ENCODE measurements at regions not wholly inside any gene's neighbourhood (a gene's known extent, or its start where the extent isn't known, plus 50 kb on each side); places are given as distances from the start of the nearest gene placed in this dataset.
A peak's percentile ranks its signal among the peaks of the same experiment; 100 is the strongest.

DNA sequence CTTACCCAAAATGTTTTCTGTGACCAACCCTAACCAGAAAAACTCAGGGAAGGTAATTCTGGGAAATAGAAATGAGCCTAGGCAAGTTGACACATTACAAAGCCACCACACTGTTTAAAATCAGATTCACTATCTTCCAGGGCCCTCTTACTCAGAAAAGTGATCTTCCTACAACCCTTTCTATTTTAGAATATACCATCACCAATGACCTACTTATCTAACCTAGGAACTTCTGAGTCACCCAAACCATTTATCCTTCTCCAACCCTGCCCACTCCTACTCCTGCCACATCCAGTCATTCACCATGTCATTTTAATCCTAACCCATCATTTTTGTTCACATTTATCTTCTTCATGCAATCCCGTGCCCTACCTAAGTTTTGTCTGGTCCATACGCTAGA lies 89.9 kb downstream of the FTHL17 start:
- Histone ChIP-seq H3K4me1 (ENCODE audit: control insufficient read depth, insufficient read depth, low read length) (no peaks in the 10 kb centered on the region), H3K9ac (ENCODE audit: low read length) (no peak overlapping the region), H3K27me3 (ENCODE audit: control insufficient read depth, insufficient read depth, low read length) (peaks cover 7% of the 10 kb centered on the region; the same call in 1 of the 2 replicates)

DNA sequence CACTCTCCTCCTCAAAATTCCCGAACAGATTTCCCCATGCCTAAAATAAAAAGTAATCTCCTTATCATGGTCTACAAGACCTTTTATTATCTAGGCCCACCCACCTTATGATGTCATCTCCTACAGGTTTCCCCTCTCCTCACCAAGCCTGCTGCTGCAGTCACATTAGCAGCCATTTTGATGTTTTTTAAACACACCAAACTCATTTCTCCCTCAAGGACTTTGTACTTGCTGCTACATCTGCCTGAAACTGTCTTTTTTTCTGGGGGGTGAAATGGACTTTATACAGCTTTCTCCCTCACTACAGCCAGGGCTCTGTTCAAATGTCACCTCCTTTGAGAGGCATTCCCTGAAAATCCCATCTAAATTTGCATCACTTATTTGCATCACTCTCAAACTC lies 90.2 kb upstream of the TAB3 start:
- Histone ChIP-seq H3K9ac (ENCODE audit: low read length) (no peak overlapping the region), H3K4me1 (ENCODE audit: control insufficient read depth, insufficient read depth, low read length) (no peaks in the 10 kb centered on the region), H3K9me3 (ENCODE audit: control insufficient read depth, insufficient read depth, low read depth, low read length) (no peaks in the 10 kb centered on the region), H3K27me3 (ENCODE audit: control insufficient read depth, insufficient read depth, low read length) (peaks cover 15% of the 10 kb centered on the region; the same call in 1 of the 2 replicates), H3K4me3 (ENCODE audit: low read depth, low read length) (no peak overlapping the region), H3K36me3 (ENCODE audit: control insufficient read depth, insufficient read depth, low read length) (no peaks in the 10 kb centered on the region), H3K27ac (ENCODE audit: low read depth, low read length) (no peak overlapping the region)

More for the DNA sequence above, 89.9 kb downstream of the FTHL17 start:
- Histone ChIP-seq H3K9me3 (ENCODE audit: control insufficient read depth, insufficient read depth, low read depth, low read length) (no peaks in the 10 kb centered on the region), H3K4me3 (ENCODE audit: low read depth, low read length) (no peak overlapping the region), H3K36me3 (ENCODE audit: control insufficient read depth, insufficient read depth, low read length) (no peaks in the 10 kb centered on the region), H3K27ac (ENCODE audit: low read depth, low read length) (no peak overlapping the region)

DNA sequence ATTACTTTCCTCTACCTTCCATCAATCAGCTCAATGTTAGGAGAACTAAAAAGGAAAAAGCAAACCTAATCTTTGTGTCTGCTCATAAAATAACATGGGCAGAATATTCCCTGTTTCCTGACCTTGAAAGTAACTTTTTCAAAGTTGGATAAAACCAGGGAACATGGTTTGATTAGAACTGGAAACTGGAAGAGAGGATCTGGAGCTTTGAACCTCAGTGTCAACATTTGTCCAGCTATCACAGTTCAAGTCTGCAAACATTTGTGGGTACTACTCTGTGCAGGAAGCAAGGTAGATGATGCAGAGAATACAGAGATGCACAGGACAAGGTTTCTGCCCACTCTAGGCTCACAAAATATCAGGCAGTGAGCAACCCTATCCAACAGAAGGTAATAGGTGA lies 86.4 kb upstream of the TAB3 start:
- Histone ChIP-seq H3K27me3 (ENCODE audit: control insufficient read depth, insufficient read depth, low read length) (peaks cover 13% of the 10 kb centered on the region; the same call in 1 of the 2 replicates), H3K9ac (ENCODE audit: low read length) (no peak overlapping the region), H3K9me3 (ENCODE audit: control insufficient read depth, insufficient read depth, low read depth, low read length) (no peaks in the 10 kb centered on the region), H3K36me3 (ENCODE audit: control insufficient read depth, insufficient read depth, low read length) (no peaks in the 10 kb centered on the region), H3K4me3 (ENCODE audit: low read depth, low read length) (no peak overlapping the region), H3K27ac (ENCODE audit: low read depth, low read length) (no peak overlapping the region), H3K4me1 (ENCODE audit: control insufficient read depth, insufficient read depth, low read length) (peaks cover 10% of the 10 kb centered on the region; the same call in 1 of the 2 replicates)

DNA sequence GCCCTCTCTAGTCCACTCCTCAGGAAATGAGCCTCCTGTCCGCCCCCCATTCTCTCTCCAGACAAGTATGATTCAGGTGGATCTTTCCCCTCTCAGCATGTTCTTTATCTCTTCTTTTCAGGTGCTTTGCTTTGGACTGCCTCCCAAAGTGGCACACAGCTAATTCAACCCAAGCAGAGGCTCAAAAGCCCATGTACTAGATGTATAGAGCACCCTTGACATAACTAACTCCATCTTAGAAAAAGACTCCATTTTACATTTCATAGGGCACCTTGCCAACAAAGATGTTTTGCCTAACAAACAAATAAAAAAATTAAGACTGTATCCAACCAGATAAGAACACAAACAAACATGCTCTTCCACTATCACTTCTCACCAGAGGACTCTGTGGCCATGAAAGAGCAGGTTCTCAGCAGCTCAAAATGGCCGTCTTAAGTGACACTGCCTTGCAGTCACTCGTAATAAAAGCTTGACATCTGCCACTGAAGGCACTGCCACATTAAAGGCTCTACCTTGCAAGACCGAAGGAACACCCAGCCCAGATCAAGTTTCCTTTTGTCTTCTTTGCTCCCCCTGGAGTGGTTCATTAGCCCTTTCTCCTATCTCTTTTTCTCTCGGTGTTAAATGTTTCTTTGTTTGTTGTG lies 84.9 kb upstream of the TAB3 start:
- peaks cover 13% of the 10 kb centered on the region; the same call in 1 of the 2 replicates for H3K27me3 ChIP-seq (ENCODE audit: control insufficient read depth, insufficient read depth, low read length)
- no peaks in the 10 kb centered on the region for H3K9me3 ChIP-seq (ENCODE audit: control insufficient read depth, insufficient read depth, low read depth, low read length)
- H3K9ac ChIP-seq (ENCODE audit: low read length), result no peak overlapping the region
- H3K4me1 ChIP-seq (ENCODE audit: control insufficient read depth, insufficient read depth, low read length), result peaks cover 10% of the 10 kb centered on the region; the same call in 1 of the 2 replicates
- H3K27ac ChIP-seq (ENCODE audit: low read depth, low read length), result no peak overlapping the region
- H3K36me3 ChIP-seq (ENCODE audit: control insufficient read depth, insufficient read depth, low read length), result no peaks in the 10 kb centered on the region
- H3K4me3 ChIP-seq (ENCODE audit: low read depth, low read length), result no peak overlapping the region

DNA sequence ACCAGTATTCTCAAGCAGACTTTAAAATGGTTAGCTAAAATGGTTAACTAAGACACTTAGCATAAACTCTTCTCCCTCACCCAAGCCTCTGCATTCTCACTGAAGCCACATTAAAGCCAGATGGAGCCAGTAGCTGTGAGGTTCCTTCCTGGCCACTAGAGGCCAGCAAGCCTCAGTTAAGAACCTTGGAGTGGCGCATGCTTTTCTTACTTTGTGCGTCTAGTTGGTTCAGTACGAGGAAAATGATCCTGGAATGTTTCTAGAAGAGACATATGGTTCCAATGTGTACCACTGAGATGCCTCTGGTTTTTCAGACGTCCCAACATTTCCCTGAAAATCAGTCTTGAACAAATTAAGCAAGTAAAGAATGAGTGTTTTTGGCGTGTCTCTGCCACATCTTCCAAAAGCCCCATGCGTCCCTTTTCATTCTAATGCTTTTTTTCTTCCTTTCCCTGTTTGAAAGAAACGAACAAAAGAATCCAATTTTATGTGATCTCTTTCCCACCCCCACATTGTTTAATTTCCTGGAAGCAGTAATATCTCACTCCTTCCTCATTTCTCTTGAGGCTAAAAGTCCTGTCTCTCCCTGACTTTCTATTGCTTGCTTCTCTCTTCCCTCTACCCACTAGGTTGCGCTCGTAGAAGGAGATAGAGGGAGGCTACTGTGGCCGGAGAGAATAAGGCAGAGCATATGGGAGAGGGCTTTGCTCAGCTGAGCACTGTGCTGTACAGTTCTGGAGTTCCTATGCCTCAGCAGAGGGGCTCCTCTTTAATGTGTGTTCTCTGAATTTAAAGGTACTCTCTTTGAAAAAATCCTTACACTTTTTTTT lies 82.9 kb upstream of the TAB3 start:
- H3K4me3 ChIP-seq (ENCODE audit: low read depth, low read length), result peak overlapping the region; percentile 50
- peaks cover 13% of the 10 kb centered on the region; the same call in 1 of the 2 replicates for H3K27me3 ChIP-seq (ENCODE audit: control insufficient read depth, insufficient read depth, low read length)
- no peak overlapping the region for H3K9ac ChIP-seq (ENCODE audit: low read length)
- peaks cover 10% of the 10 kb centered on the region; the same call in 1 of the 2 replicates for H3K4me1 ChIP-seq (ENCODE audit: control insufficient read depth, insufficient read depth, low read length)
- H3K36me3 ChIP-seq (ENCODE audit: control insufficient read depth, insufficient read depth, low read length), result no peaks in the 10 kb centered on the region
- no peaks in the 10 kb centered on the region for H3K9me3 ChIP-seq (ENCODE audit: control insufficient read depth, insufficient read depth, low read depth, low read length)
- no peak overlapping the region for H3K27ac ChIP-seq (ENCODE audit: low read depth, low read length)

DNA sequence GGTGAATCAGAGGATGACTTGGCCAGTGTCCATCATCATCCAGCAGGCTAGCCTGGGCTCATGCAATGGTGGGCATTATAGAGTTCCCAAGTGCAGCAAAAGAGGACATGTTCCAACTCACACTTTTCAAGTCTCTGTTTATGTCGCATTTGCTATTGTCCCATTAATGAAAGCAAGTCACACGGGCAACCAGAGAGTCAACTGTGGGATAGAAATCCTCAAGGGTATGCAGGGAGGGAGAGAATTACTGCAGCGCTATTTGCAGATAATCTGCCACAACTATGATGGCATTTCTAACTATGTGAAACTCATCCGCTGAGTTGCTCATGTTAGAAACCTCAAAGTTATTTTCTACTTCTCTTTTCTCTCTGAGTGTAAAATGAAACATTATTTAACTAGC lies 78.5 kb upstream of the TAB3 start:
- Histone ChIP-seq H3K36me3 (ENCODE audit: control insufficient read depth, insufficient read depth, low read length) (no peaks in the 10 kb centered on the region), H3K9me3 (ENCODE audit: control insufficient read depth, insufficient read depth, low read depth, low read length) (no peaks in the 10 kb centered on the region), H3K4me1 (ENCODE audit: control insufficient read depth, insufficient read depth, low read length) (0 out of 2 replicates have a peak, but pooled peaks cover 3% of the 10 kb centered on the region), H3K27ac (ENCODE audit: low read depth, low read length) (no peak overlapping the region), H3K4me3 (ENCODE audit: low read depth, low read length) (no peak overlapping the region), H3K27me3 (ENCODE audit: control insufficient read depth, insufficient read depth, low read length) (peaks cover 4% of the 10 kb centered on the region; the same call in 1 of the 2 replicates), H3K9ac (ENCODE audit: low read length) (no peak overlapping the region)

DNA sequence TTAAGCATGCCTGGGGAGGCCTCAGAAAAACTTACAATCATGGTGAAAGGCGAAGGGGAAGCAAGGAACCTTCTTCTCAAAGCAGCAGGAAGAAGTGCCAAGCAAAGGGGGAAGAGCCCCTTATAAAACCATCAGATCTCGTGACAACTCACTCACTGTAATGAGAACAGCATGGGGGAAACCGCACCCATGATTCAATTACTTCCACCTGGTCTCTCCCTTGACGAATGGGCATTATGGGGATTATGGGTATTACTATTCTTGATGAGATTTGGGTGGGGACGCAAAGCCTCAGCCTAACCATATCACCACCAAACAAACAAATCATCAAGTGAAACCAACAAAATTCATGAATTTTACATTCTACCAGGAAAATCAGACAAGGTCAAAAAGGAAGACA lies 76.7 kb upstream of the TAB3 start:
- Histone ChIP-seq H3K9me3 (ENCODE audit: control insufficient read depth, insufficient read depth, low read depth, low read length) (no peaks in the 10 kb centered on the region), H3K36me3 (ENCODE audit: control insufficient read depth, insufficient read depth, low read length) (no peaks in the 10 kb centered on the region), H3K27me3 (ENCODE audit: control insufficient read depth, insufficient read depth, low read length) (no peaks in the 10 kb centered on the region; the same call in 1 of the 2 replicates), H3K27ac (ENCODE audit: low read depth, low read length) (no peak overlapping the region), H3K9ac (ENCODE audit: low read length) (no peak overlapping the region), H3K4me3 (ENCODE audit: low read depth, low read length) (no peak overlapping the region), H3K4me1 (ENCODE audit: control insufficient read depth, insufficient read depth, low read length) (no peaks in the 10 kb centered on the region)

DNA sequence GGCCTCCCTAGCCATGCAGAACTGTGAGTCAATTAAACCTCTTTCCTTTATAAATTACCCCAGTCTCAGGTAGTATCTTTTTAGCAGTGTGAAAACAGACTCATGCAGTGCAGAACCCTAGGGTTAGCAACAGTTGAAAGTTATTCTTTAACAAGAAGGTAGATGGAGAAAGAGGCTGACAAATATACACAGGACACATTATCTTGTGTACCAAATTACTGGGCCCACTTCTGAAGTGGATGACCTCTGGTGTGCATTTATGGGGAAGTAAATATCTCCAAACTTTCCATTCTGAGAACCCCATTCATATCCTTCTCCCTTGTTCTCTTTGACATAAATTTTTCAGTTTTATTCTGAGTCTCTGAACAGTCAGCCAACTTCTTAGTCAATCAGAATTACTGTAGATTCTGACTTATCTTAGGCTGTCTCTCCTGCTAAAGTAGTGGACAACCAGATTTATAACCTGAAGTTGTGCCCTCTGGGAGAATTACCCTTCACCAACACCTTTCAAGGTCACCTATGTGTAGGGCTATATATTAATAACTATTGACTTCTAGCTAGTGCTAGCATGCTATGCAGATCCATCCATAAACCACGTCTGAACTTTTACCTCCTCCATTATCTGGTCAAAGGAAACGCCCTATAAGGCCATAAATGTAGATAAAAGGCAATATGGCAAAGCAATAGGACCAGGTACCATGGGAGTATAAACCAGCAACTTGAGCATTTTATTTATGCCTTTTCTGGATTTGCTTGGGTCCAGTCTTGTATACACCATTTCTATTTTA lies 72.5 kb upstream of the TAB3 start:
- H3K9me3 ChIP-seq (ENCODE audit: control insufficient read depth, insufficient read depth, low read depth, low read length), result no peaks in the 10 kb centered on the region
- H3K27me3 ChIP-seq (ENCODE audit: control insufficient read depth, insufficient read depth, low read length), result no peaks in the 10 kb centered on the region; the same call in 1 of the 2 replicates
- H3K4me1 ChIP-seq (ENCODE audit: control insufficient read depth, insufficient read depth, low read length), result no peaks in the 10 kb centered on the region
- no peak overlapping the region for H3K4me3 ChIP-seq (ENCODE audit: low read depth, low read length)
- H3K9ac ChIP-seq (ENCODE audit: low read length), result no peak overlapping the region
- H3K27ac ChIP-seq (ENCODE audit: low read depth, low read length), result no peak overlapping the region
- H3K36me3 ChIP-seq (ENCODE audit: control insufficient read depth, insufficient read depth, low read length), result no peaks in the 10 kb centered on the region

DNA sequence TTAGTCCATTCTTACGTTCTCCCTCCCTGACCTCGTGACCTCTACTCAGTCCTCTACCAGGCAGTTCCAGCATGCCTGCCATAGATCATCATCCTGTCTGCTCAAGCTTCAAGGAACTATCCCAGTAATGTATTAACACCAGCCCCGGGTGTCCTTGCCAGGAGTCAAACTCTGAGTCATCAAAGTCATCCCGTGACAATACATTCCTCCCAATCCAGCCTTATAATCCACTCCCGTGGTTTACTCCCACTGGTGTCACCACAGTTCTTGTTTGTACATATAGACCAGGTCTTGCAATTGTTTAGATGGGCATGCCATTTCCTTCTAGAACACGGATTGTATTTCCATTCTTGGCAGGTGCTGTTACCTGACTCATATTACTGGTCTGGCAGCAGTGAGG lies 68.7 kb upstream of the TAB3 start:
- Histone ChIP-seq H3K27ac (ENCODE audit: low read depth, low read length) (no peak overlapping the region), H3K9me3 (ENCODE audit: control insufficient read depth, insufficient read depth, low read depth, low read length) (no peaks in the 10 kb centered on the region), H3K9ac (ENCODE audit: low read length) (no peak overlapping the region), H3K4me1 (ENCODE audit: control insufficient read depth, insufficient read depth, low read length) (no peaks in the 10 kb centered on the region), H3K4me3 (ENCODE audit: low read depth, low read length) (no peak overlapping the region), H3K27me3 (ENCODE audit: control insufficient read depth, insufficient read depth, low read length) (no peaks in the 10 kb centered on the region; the same call in 1 of the 2 replicates), H3K36me3 (ENCODE audit: control insufficient read depth, insufficient read depth, low read length) (no peaks in the 10 kb centered on the region)

DNA sequence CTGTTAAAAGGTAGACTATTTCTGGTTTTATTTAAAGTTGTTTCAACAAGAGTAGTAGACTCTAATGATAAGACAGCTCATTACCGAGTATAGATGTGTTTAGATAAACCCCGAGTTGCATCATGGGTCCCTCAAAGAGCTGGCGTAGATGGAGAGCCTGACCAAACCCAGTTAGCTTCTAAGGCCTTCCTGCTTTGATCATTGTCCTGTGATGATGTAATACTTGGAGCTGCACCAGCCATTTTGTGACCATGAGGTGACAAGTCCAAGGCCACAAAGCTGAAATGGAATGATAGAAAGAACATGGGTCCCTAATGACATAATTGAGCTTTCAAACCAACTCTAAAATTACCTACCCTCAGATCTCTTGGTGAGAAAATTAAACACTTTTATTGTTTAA lies 66.6 kb upstream of the TAB3 start:
- no peak overlapping the region for H3K9ac ChIP-seq (ENCODE audit: low read length)
- no peaks in the 10 kb centered on the region; the same call in 1 of the 2 replicates for H3K27me3 ChIP-seq (ENCODE audit: control insufficient read depth, insufficient read depth, low read length)
- no peaks in the 10 kb centered on the region for H3K9me3 ChIP-seq (ENCODE audit: control insufficient read depth, insufficient read depth, low read depth, low read length)
- H3K27ac ChIP-seq (ENCODE audit: low read depth, low read length), result no peak overlapping the region
- H3K4me1 ChIP-seq (ENCODE audit: control insufficient read depth, insufficient read depth, low read length), result no peaks in the 10 kb centered on the region
- no peak overlapping the region for H3K4me3 ChIP-seq (ENCODE audit: low read depth, low read length)
- H3K36me3 ChIP-seq (ENCODE audit: control insufficient read depth, insufficient read depth, low read length), result no peaks in the 10 kb centered on the region

All from HUES6 (cell line).